ENCODE measurements at regions not wholly inside any gene's neighbourhood (a gene's known extent, or its start where the extent isn't known, plus 50 kb on each side); places are given as distances from the start of the nearest gene placed in this dataset.

DNA sequence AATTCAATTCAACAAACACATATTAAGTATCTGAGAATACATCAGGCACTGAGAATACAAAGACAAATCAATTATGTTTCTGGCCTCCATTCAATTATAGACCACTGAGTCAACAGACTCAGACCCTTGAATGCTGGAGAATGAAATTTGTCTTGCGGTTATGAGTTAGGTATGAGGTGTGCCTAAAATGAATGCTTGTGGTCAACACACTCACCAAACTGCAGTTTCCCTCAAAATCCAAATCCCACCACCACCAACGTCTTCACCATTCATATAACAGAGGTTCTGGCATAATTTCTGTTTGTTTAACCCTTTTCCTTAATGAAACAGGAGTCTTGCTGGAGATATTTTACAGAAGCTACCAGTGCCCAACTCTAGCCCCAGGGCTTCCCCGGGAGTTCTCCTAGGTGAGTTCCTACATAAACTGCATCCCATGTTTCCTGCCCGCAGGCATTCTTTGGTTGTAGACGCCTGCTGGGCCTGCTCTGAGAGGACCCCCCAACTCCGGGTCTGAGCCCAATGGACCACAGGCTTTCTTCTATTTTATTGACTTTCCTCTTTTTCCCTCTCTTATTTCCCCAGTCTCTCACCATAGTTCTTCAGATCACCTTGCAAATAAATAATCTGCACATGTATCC is 119.2 kb downstream of the DDX53 start:
- 95% methylated on average over 3 of the region's 6 CpGs for WGBS (ENCODE audit: insufficient coverage)
- H3K9me3 ChIP-seq (ENCODE audit: control extremely low read depth in 1 of 3, control insufficient read depth in 2 of 3, insufficient read depth in 1 of 3, low read length in 2 of 3), result no peaks in the 10 kb centered on the region
- no peaks in the 10 kb centered on the region for H3K36me3 ChIP-seq (replicated peaks in 1 of 2; ENCODE audit: control extremely low read depth in 1 of 2, control insufficient read depth in 1 of 2, extremely low read depth in 1 of 2, insufficient read depth in 2 of 2, low read length in 1 of 2)
- Mint-ChIP-seq H3K9me3 (ENCODE audit: insufficient read depth) (no peaks in the 10 kb centered on the region), H3K27ac (no peak overlapping the region), H3K4me3 (no peak overlapping the region), H3K27me3 (no peaks in the 10 kb centered on the region), H3K4me1 (no peaks in the 10 kb centered on the region)
- no peaks in the 10 kb centered on the region for H3K27me3 ChIP-seq (replicated peaks in 1 of 4; ENCODE audit: control extremely low read depth in 1 of 4, control insufficient read depth in 3 of 4, insufficient read depth in 4 of 4, low read length in 3 of 4)
- no peaks in the 10 kb centered on the region for H3K79me2 ChIP-seq (ENCODE audit: control insufficient read depth, insufficient read depth, low read length)
- ATAC-seq (ENCODE audit: low read depth), result no peak
- no peaks in the 10 kb centered on the region for H4K20me1 ChIP-seq (ENCODE audit: control insufficient read depth, insufficient read depth, low read length, poor library complexity, severe bottlenecking)
- CTCF ChIA-PET, result no interaction called here
- DNase-seq, result no peak
- intact Hi-C loops (cut with micrococcal nuclease), result no loop called here
- H3K4me2 ChIP-seq (replicated peaks; ENCODE audit: low read depth, low read length, poor library complexity, severe bottlenecking), result no peak overlapping the region
- H3K4me1 ChIP-seq (ENCODE audit: control insufficient read depth in 2 of 2, insufficient read depth in 2 of 2, low read length in 2 of 2), result no peaks in the 10 kb centered on the region
- no peak overlapping the region for H3K27ac ChIP-seq (ENCODE audit: low read length in 2 of 2)
- H3K4me3 ChIP-seq (ENCODE audit: control extremely low read depth in 1 of 5, extremely low read depth in 1 of 5, insufficient read depth in 1 of 5, low read depth in 2 of 5, low read length in 4 of 5), result no peak overlapping the region
- no peak overlapping the region for H3K9ac ChIP-seq (ENCODE audit: low read length)
- no peak for TF ChIP-seq EZH2 (IDR thresholded peaks at IDR 0.05; ENCODE audit: borderline replicate concordance, insufficient read depth, low read depth, low read length, poor library complexity, severe bottlenecking)
- TF ChIP-seq, protein P1, sequence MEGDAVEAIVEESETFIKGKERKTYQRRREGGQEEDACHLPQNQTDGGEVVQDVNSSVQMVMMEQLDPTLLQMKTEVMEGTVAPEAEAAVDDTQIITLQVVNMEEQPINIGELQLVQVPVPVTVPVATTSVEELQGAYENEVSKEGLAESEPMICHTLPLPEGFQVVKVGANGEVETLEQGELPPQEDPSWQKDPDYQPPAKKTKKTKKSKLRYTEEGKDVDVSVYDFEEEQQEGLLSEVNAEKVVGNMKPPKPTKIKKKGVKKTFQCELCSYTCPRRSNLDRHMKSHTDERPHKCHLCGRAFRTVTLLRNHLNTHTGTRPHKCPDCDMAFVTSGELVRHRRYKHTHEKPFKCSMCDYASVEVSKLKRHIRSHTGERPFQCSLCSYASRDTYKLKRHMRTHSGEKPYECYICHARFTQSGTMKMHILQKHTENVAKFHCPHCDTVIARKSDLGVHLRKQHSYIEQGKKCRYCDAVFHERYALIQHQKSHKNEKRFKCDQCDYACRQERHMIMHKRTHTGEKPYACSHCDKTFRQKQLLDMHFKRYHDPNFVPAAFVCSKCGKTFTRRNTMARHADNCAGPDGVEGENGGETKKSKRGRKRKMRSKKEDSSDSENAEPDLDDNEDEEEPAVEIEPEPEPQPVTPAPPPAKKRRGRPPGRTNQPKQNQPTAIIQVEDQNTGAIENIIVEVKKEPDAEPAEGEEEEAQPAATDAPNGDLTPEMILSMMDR (IDR thresholded peaks at IDR 0.05), result no peak
- H2AFZ ChIP-seq (ENCODE audit: insufficient read depth, low read depth, low read length, poor library complexity, severe bottlenecking), result no peak overlapping the region
- POLR2A ChIA-PET, result no interaction called here

- H3K27me3 Mint-ChIP-seq, result no peaks in the 10 kb centered on the region
- intact Hi-C loops (cut with micrococcal nuclease), result no loop called here
- CTCF ChIA-PET, result no interaction called here
These were observed 127.8 kb downstream of the DDX53 start for GRCh38 chrX:23127586-23127985.

More at GRCh38 chrX:23127586-23127985, 127.8 kb downstream of the DDX53 start:
- Histone ChIP-seq H3K9ac (ENCODE audit: low read length) (no peak overlapping the region), H3K36me3 (replicated peaks in 1 of 2; ENCODE audit: control extremely low read depth in 1 of 2, control insufficient read depth in 1 of 2, extremely low read depth in 1 of 2, insufficient read depth in 2 of 2, low read length in 1 of 2) (no peaks in the 10 kb centered on the region), H3K79me2 (ENCODE audit: control insufficient read depth, insufficient read depth, low read length) (no peaks in the 10 kb centered on the region), H4K20me1 (ENCODE audit: control insufficient read depth, insufficient read depth, low read length, poor library complexity, severe bottlenecking) (no peaks in the 10 kb centered on the region), H3K9me3 (ENCODE audit: control extremely low read depth in 1 of 3, control insufficient read depth in 2 of 3, insufficient read depth in 1 of 3, low read length in 2 of 3) (no peaks in the 10 kb centered on the region), H3K4me1 (ENCODE audit: control insufficient read depth in 2 of 2, insufficient read depth in 2 of 2, low read length in 2 of 2) (no peaks in the 10 kb centered on the region), H2AFZ (ENCODE audit: insufficient read depth, low read depth, low read length, poor library complexity, severe bottlenecking) (no peak overlapping the region), H3K27me3 (replicated peaks in 1 of 4; ENCODE audit: control extremely low read depth in 1 of 4, control insufficient read depth in 3 of 4, insufficient read depth in 4 of 4, low read length in 3 of 4) (no peaks in the 10 kb centered on the region), H3K4me2 (replicated peaks; ENCODE audit: low read depth, low read length, poor library complexity, severe bottlenecking) (no peak overlapping the region), H3K4me3 (ENCODE audit: control extremely low read depth in 1 of 5, extremely low read depth in 1 of 5, insufficient read depth in 1 of 5, low read depth in 2 of 5, low read length in 4 of 5) (no peak overlapping the region), H3K27ac (ENCODE audit: low read length in 2 of 2) (no peak overlapping the region)
- H3K4me1 Mint-ChIP-seq, result no peaks in the 10 kb centered on the region
- POLR2A ChIA-PET, result no interaction called here
- DNase-seq (no peak), ATAC-seq (ENCODE audit: low read depth) (no peak)
- WGBS (ENCODE audit: insufficient coverage), result 100% methylated on average over 3 of the region's 4 CpGs
- no peak overlapping the region for H3K27ac Mint-ChIP-seq
- H3K4me3 Mint-ChIP-seq, result no peak overlapping the region
- no peaks in the 10 kb centered on the region for H3K9me3 Mint-ChIP-seq (ENCODE audit: insufficient read depth)
- TF ChIP-seq, protein P1 (IDR thresholded peaks at IDR 0.05), result no peak
- no peak for TF ChIP-seq EZH2 (IDR thresholded peaks at IDR 0.05; ENCODE audit: borderline replicate concordance, insufficient read depth, low read depth, low read length, poor library complexity, severe bottlenecking)

Measured in B cell (primary cell).